ENCODE measurements at regions not wholly inside any gene's neighbourhood (a gene's known extent, or its start where the extent isn't known, plus 50 kb on each side); places are given as distances from the start of the nearest gene placed in this dataset.

DNA sequence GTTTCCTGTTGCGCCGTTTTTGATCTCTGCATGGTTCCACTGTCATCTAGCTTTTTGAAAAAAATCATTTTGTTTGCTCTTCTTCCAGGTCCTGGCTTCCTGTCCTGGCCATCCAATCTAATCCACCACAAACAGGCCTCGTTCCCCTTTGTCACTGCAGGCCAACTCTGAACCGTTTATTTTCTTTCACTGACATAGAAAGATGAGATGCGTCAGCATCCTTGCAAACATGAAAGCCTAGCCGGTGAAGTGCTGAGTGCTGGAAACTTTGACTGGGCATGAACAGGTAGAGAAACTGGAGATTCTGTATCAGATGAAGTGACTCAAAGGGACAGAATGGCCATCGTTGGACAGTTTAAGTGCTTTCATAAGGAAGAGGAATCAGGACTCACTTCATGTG lies 1247.8 kb downstream of the TYW1 start (continued):
- no peak for TF ChIP-seq POLR2AphosphoS5 (IDR thresholded peaks at IDR 0.05; ENCODE audit: low read depth, low read length)
- TF ChIP-seq YY1 (IDR thresholded peaks at IDR 0.05; ENCODE audit: low read depth, low read length): no peak
- no peak for TF ChIP-seq CBX5 (IDR thresholded peaks at IDR 0.05; ENCODE audit: low read depth, low read length)
- TF ChIP-seq, protein P1, sequence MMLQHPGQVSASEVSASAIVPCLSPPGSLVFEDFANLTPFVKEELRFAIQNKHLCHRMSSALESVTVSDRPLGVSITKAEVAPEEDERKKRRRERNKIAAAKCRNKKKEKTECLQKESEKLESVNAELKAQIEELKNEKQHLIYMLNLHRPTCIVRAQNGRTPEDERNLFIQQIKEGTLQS (IDR thresholded peaks at IDR 0.05; ENCODE audit: insufficient read depth, low read depth, low read length): no peak
- TF ChIP-seq, protein P2, sequence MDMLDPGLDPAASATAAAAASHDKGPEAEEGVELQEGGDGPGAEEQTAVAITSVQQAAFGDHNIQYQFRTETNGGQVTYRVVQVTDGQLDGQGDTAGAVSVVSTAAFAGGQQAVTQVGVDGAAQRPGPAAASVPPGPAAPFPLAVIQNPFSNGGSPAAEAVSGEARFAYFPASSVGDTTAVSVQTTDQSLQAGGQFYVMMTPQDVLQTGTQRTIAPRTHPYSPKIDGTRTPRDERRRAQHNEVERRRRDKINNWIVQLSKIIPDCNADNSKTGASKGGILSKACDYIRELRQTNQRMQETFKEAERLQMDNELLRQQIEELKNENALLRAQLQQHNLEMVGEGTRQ (IDR thresholded peaks at IDR 0.05; ENCODE audit: low read length): no peak
- TF ChIP-seq NRF1 (IDR thresholded peaks at IDR 0.05; ENCODE audit: low read depth, low read length): no peak

Measured in H1 (cell line).